ENCODE measurements at regions not wholly inside any gene's neighbourhood (a gene's known extent, or its start where the extent isn't known, plus 50 kb on each side); places are given as distances from the start of the nearest gene placed in this dataset.
"Not testable (repeated sequence)": the region's sequence is repeated elsewhere in the genome, so short reads cannot be mapped to it uniquely, and the experiment has no call there.

DNA sequence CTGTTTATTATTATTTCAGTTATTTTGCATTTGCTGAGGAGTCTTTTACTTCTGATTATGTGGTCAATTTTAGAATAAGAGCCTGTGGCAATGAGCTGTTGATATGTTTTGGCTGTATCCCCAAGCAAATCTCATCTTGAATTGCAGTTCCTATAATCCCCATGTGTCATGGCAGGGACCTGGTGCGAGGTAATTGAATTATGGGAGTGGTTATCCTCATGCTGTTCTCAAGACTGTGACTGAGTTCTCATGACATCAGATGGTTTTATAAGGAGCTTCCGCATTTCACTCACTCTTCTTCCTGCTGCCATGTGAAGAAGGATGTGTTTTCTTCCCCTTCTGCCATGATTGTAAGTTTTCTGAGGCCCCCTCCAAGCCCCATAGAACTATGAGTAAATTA is 114.9 kb upstream of the SLCO6A1 start:
- no peak for DNase-seq (ENCODE audit: low read depth in 4 of 4, low spot score in 3 of 4)

DNA sequence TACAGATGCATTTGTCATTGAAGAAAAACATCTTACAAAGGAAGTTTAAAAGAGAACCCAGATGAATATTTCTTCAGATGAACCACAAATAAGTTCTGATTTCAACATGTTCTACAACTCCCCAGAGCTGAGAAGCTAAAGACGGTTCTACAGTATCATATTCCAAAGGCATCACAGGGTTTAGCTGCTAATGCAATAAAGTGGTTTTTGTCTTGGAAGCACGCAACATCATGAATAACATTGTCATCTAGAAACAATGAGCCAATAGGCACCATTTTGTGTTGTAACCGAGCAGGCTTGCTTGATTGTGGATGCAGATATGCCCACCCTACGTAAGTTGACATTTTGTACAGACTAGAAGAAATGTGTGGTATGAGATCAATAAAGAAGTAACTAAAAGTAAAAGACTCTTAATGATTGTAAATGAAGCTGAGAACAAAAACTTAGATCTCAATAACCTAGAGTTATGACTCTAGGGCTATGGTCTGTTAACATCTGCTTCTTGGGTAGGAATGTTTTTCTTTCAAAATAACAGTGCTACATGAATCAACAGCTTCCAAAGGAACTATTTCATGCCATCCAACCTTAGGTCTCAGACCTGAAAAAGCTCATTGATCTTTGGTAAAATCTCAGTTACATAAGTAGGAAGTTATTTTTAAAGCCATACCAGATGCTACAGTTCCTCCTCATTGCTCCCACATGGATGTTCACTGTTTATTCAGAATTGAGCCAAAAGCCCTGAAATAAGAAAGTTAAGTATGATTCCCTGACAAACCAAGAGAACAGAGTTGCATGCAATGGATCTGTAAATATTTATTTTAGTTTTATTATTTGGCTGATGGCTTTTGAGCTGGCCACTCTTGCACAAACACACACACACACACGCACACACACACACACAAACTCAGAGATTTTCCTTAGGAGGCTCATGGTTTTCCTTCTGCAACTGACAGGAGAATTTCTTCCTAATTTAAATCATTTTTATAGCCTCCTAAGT is 118.7 kb upstream of the SLCO6A1 start:
- DNase-seq (ENCODE audit: low read depth in 4 of 4, low spot score in 3 of 4) = peak in 2 of 4 donors; percentile 20 to 27

DNA sequence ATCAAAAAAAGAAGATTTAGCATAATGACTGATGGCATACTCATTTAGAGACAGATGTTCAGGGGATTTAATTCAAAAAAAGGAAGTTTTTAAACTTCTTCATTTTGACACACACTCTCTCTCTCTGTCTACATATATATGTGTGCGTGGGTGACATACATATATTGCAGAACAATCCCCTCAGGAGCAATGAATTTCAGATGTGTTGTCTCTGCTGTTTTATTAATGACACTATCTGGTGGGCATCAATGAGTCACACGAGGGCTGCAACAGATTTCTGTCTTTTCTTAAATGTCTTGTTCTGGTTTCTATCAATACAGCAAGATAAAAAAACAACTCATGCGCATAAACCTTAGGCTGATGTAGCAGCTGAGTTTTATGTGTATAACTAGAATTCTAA is 123.5 kb upstream of the SLCO6A1 start:
- no peak for DNase-seq (ENCODE audit: low read depth in 4 of 4, low spot score in 3 of 4)

DNA sequence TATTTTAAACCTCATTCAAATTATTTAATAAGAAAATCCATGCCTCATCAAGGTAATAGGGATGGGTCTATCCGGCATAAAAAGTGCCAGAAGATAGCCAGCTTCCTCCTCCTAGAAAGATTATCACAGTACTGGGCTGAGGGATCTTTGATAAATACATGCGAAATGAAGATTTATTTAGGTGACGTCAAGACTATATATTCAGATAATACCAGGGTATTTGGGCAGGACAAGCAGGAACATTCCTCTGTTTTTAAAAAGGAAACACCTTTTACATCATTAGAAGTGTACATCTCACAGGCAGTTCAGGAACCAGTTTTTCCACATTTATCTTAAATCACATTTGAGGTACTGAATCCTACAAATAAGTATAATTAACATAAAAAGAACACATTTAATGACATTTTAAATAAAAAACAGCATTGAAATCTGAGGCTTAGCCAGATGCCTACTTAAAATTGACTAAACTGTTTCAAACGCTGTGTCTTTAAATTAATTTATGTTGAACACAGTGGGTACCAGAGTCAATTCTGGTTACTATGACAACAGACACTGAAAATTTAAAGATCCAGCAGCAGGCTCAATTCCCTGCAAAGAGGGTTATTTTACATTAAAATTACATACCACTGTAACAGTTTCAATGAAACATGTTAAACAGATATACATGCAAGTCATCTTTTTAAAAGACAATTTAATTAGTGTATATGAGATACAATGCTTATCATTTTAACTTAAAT is 124.7 kb upstream of the SLCO6A1 start:
- no peak for DNase-seq (ENCODE audit: low read depth in 4 of 4, low spot score in 3 of 4)

DNA sequence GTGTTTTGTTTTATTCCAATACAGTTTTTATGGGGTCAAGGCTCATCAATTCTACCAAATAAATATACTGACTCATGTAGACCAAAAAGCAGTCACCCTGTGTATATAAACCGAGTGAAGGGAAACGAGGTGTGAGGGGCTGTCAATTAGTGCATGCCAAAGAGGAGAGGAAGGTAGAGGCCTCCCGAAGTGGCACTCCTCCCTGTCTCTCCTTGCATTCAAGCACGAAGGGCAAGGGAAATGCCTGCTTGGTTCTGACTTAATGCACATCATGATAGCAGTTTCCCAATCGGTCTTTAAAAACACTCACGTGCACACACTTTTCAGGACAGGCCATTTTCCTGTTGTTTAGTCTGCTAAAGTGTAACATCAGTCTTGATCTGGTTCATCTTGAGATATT is 125.6 kb upstream of the SLCO6A1 start:
- DNase-seq (ENCODE audit: low read depth in 4 of 4, low spot score in 3 of 4) = no peak

DNA sequence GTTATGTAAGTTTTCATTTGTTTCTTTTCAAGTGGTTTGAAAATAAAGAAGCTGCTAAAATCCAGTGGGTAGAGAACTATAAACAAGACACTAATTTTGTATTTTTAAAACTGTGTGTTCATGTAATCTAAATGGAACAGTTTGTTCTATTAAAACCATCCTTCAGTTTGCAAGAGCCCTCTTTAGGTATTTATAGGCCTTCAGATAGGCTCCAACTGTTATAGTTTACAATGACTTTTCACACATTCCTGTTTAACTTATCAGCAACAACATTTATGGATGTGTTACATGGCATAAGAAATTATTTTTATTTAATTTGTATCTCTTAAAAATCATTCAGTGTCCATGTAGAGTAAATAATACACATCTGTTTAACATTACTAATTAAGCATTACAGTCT is 126.7 kb upstream of the SLCO6A1 start:
- no peak for DNase-seq (ENCODE audit: low read depth in 4 of 4, low spot score in 3 of 4)

DNA sequence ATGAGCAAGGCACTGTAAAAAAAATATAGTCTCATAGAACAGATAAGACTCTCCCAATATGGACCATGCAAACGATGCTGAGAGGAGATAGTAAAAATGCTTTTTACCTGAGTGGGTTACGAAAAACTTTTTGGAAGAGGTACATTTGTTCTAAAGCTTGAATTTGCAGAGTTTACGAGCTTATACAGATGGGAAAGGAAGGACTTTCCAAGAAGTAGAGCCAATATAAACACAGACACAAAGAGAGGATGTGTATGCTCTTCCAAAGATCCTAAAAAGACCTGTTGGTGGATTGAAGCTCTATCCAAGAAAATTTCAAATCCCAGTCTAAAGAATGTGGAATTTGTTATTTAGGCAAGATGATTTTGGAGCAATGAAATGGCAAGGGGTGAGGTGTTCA is 127.1 kb upstream of the SLCO6A1 start:
- DNase-seq (ENCODE audit: low read depth in 4 of 4, low spot score in 3 of 4) = no peak

DNA sequence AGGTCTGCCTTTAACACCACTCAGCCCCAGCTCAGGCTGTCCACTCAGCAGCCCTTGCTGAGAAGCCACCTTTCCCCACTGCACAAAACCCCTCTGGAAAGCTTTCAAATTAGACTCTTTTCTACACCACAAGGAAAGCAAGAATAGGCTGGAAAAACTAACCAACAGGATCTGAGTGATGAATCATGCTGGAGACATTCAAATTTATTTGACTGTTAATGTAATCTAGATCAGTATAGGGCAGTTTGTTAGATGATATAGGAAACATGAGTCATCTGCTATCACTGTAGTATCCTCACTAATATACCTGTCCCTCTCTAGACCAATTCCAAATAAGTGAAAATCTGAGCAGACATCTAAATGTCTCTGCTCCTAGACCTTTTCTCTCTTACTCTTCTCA is 127.8 kb upstream of the PAM start:
- no peak for DNase-seq (ENCODE audit: low read depth in 4 of 4, low spot score in 3 of 4)

DNA sequence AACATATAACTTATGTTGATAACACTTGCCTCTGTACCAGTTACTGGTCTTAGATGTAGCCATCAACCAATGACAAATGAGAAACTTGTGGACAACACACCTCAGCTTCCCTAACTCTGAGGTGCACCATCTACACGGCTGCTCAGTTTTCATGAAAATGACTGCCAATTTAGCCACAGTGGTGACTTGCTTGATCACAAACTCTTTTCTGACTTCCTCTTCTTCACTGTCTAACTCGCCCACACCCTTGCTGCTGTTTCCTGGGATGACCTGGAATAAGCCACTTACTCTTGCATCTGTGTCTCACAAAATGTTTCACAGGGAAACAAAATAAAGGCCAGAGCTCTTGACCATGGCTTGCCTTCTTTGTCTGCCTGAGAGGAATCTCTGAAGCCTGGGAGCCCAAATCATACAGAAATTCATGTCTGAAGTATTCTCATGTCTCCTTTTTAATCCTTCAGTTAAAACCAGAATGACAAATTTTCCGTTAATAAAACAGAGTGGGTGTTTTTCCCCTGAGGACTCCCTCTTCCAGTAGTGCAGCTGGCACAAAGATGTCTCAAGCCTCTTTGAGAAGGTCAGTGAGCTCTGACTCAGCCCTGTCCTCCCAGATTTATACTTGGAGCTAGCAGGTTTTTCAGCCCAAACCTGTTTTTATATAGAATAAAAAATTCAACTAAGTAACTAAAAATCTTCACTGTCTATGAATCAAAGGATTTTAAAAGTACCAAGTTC is 126.5 kb upstream of the PAM start:
- no peak for DNase-seq (ENCODE audit: low read depth in 4 of 4, low spot score in 3 of 4)

DNA sequence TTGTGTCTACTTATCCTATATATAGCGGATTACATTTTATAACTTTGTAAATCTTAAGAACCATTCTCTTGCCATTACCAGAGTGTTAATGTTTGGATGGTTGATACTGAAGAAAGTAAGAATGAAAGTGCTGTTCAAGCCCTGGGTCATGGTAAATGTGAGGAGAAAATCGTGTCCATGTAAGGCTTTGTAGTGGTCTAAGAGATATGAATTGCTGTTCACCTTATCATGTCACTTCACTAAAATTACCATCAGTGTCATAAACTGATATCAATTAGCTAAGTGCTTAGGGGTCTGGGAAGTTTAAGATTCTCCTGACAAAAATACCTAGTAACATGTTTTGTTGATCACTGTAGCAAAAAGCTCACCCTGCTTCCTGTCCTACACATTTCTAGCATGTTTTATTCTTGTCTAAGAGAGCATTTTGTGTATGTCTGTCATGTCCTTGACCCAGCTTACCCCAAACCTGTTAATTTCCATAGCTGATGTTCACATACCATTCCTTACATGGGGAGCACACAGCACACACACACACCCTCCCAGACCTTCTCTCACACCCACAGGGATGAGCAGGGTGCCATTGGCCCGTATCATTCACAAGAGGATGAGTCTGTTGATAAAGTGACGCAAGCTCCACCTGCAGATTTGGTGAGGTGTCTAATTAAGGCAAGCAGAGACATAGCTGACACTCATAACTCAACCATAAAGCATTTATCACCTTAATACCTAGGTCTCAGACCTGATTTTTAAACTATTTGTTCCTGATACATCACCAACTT is 125.1 kb upstream of the PAM start:
- DNase-seq (ENCODE audit: low read depth in 4 of 4, low spot score in 3 of 4) = no peak

DNA sequence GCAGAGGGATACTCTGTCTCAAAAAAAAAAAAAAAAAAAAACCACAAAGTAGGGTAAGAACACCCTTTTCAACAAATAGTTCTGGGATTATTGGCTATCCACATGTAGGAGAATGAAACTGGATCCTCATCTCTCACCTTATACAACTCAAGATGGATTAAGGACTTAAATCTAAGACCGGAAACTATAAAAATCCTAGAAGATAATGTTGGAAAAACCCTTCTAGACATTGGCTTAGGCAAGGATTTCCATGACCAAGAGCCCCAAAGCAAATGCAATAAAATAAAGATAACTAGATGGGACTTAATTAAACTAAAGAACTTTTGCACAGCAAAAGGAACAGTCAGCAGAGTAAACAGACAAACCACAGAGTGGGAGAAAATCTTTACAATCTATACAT is 119.7 kb upstream of the PAM start:
- not testable (repeated sequence) for DNase-seq (ENCODE audit: low read depth in 4 of 4, low spot score in 3 of 4)

DNA sequence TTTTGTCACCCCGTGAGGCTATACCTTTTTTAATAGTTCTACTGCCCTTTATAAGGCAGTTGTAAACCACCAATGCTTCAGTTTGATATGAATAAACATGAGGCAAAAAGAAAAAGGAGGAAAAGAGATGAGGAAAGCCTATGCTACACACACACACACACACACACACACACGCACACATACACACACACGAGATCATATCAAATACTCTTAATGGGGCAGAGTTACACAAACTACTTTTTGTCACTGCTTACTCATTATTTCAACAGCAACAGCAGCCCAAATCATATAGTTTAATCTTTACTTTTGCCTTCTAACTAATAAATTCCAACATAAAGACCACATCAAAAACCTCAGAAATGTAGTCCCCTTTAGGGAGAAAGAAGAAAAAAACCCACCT is 116.8 kb upstream of the PAM start:
- DNase-seq (ENCODE audit: low read depth in 4 of 4, low spot score in 3 of 4) = no peak

DNA sequence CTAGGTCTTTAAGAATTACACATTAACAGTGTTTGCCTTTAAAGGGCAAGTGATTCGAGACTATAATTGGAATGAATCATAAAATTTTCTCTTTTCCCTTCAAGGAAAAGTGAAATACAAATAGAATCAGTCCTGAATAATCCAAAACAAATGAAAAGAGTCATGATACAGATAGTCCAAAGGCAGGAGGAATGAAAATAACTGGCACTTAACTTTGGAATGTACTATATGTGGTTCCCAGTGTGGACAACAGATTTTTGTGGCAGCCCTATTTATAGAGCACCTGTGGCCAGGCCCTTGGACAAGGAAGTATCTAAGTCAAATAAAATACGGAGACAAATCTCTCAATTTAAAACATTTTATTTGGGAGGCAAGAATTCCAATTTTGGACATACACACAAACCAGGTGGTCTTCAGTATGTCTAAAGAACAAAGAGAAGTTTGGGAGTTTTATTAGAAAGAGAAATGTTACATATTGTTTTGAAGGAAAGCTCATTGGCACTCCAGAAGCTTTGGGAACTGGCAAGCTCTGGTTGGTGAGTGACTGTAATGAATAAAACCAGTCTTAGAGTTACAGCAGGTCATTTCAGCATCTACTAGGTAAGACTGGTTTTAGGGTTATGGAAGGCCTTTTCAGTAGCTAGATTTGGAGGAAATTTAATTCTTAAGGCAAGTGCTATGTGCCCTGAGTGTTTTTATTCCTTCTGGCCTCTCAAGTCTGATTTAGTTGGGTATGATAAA is 116.0 kb upstream of the PAM start:
- DNase-seq (ENCODE audit: low read depth in 4 of 4, low spot score in 3 of 4) = no peak

DNA sequence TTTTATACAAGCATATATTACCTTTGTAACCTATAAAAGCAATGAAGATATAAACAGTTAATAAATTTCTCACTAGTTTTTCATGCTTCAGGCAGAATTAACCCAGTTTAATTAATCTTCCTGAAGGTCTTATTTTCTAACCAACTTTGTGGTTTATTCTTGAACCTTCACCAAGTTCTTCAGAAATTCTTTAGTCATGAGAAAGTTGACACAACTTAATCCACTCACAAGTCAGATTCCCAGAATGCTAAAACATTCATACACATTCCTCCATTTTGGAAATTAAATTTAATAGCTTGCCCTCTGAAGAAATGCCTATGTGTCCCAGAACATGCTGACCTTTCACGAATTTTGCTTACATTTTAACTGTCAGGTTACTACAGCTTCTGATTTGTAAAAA is 105.4 kb upstream of the PAM start:
- DNase-seq (ENCODE audit: low read depth in 4 of 4, low spot score in 3 of 4) = no peak

DNA sequence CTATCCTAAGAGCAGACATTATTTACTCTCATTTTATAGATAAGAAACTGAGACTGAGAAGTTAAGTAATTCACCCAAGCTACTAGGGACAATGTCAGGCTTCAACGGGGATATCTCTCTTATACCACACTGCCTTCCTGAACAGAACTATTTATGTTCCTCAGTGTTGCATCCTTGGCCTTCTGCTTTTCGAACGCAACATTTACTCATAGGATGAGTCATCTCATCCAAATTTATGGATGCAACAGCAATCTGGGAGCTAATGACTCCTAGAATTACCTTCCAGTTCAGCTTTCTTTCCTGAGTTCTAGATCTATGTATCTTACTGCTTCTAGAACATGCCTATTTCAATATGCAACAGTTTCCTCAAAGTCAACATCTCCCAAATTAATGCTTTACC is 103.6 kb upstream of the PAM start:
- DNase-seq (ENCODE audit: low read depth in 4 of 4, low spot score in 3 of 4) = no peak

DNA sequence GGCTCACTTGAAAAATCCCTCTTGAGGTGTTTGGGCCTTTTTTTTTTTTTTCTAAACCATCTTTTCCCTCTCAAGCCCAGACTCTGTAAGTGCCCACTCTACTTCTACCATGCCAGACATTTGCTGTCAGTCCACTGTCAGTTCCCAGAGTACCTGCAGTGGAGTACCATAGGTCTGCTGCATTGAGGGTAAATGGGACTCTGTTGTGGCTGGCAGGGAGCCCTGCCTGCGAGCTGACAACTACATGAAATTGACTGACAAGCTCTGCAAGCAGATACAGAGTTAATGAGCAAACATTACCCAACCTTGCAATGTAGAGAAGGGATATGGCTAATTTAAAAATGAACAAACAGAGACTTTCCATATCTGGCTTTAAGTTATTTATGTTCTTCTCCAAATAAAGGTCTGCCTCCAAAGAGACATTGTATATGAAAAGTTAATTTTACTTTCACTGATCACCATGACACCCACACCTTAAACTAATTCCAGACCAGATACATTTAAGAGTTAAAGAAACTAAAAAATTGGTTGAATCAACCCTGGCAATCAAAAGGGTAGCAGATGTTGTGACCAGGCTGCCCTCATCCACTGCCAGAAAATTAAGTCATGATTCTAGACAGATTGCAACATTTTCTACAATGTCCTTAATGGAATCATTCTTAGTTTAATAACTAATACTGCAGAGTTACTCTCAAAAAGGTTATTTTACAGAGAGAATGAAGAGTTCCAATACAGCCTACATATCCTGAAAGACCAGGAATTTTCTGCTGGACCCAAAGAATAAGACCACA is 100.4 kb upstream of the PAM start:
- DNase-seq (ENCODE audit: low read depth in 4 of 4, low spot score in 3 of 4) = no peak

DNA sequence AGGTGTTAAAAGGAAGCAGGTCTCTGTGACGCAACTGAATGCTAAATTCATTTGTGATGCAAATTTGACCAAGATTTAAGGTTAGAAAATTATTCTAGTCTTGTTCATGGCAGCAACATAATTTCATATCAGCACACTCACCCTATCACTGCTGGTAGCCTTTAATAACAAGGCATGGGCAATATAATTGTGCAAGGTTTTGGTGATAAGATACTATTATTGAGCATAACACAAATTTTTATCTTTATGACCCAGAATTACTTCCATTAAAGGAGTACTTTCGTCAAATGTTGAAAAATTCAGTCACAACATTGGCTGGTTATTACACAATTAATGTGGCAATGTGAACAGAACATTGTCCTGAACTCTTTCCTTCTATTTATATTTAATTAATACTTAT is 96.0 kb upstream of the PAM start:
- no peak for DNase-seq (ENCODE audit: low read depth in 4 of 4, low spot score in 3 of 4)

DNA sequence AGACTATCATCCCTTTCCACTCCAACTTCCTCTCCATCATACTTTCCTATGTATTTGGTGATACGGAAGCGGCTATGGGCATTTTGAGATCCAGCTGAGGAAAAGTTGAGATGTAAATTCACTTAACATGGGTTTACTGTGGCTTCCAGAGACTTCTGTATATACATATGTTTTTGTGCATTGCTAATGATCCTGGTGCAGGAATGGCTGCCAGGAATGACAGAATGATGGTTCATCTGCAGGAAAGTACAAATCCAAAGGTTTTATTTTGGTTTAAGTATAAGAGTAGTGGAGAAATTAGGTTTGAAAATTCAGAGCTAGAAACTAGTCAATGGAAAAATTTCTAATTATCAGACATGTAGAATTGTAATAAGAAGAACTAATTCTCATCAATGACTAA is 95.0 kb upstream of the PAM start:
- DNase-seq (ENCODE audit: low read depth in 4 of 4, low spot score in 3 of 4) = no peak

Measured in left renal pelvis (tissue), 4 donors.